Mucosa of descending colon (tissue), 3 donors: ENCODE measurements at regions not wholly inside any gene's neighbourhood (a gene's known extent, or its start where the extent isn't known, plus 50 kb on each side); places are given as distances from the start of the nearest gene placed in this dataset.

Source experiments
- ATAC-seq: fragments of 200-7000 bp; cut with Tn5 transposase; one replicate; pipeline ENCODE4 v1.9.1; 2020; ENCODE audit warnings: mild to moderate bottlenecking, moderate library complexity
- DNase-seq, 3 donors: peaks; one replicate each; pipeline ENCODE4 v3.0.0-alpha.2; 2020
- H3K36me3 ChIP-seq: fragments of 200-600 bp; one replicate; pipeline ENCODE4 v1.8.0; 2021; ENCODE audit warnings: low read depth, mild to moderate bottlenecking
- H3K4me1 ChIP-seq: fragments of 200-600 bp; one replicate; pipeline ENCODE4 v1.8.0; 2021; ENCODE audit warnings: low read depth, mild to moderate bottlenecking
- H3K4me3 ChIP-seq: fragments of 200-600 bp; one replicate; pipeline ENCODE4 v1.8.0; 2021; ENCODE audit warnings: mild to moderate bottlenecking
- H3K9me3 ChIP-seq: fragments of 200-600 bp; one replicate; pipeline ENCODE4 v1.8.0; 2021; ENCODE audit warnings: mild to moderate bottlenecking
- intact Hi-C, 2 donors: fragments of 100-400 bp; cut with DNase I in 1 of 2; cut with micrococcal nuclease in 1 of 2; formaldehyde crosslinking; loops; one replicate each; pipeline versions ENCODE4 v1.11.0 to v1.11.1; 2022; cut with DNase I, micrococcal nuclease
- TF ChIP-seq, protein P1 (sequence below): fragments of 200-600 bp; IDR thresholded peaks from one replicate; pipeline ENCODE4 v1.8.0; 2022; ENCODE audit warnings: antibody characterized with exemption, mild to moderate bottlenecking
- donor health status: DM: no; HTN: no; CAD: no; lungs with moderate emphysema.
- donor health status: DM: no; HTN: no; CAD: no.
- donor health status: DM: no; HTN: yes; CAD: no.

DNA sequence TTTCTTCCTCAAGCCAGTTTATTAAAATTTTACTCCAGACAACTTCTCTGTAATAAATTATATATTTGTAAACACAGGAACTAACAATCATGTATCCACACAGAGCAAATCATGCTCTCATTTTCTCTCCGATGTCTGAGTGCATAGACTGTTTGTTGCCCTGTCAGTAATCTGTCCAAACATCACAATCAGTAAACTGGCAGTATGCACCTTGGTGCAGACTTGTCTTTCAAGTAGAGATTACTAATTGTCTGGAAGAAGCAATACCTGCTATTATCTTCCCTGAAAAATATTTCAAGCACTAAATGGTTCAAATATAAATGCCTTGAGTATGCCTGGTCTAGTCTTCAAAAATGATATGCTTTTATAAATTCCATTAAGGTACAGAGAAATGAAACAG is 1260.9 kb downstream of the C4orf33 start:
- no peak for DNase-seq
- Histone ChIP-seq H3K36me3 (no peaks in the 10 kb centered on the region), H3K9me3 (no peaks in the 10 kb centered on the region), H3K4me1 (no peaks in the 10 kb centered on the region), H3K4me3 (no peak overlapping the region)
- ATAC-seq = no peak
- intact Hi-C loops = no loop called here
- TF ChIP-seq, protein P1, sequence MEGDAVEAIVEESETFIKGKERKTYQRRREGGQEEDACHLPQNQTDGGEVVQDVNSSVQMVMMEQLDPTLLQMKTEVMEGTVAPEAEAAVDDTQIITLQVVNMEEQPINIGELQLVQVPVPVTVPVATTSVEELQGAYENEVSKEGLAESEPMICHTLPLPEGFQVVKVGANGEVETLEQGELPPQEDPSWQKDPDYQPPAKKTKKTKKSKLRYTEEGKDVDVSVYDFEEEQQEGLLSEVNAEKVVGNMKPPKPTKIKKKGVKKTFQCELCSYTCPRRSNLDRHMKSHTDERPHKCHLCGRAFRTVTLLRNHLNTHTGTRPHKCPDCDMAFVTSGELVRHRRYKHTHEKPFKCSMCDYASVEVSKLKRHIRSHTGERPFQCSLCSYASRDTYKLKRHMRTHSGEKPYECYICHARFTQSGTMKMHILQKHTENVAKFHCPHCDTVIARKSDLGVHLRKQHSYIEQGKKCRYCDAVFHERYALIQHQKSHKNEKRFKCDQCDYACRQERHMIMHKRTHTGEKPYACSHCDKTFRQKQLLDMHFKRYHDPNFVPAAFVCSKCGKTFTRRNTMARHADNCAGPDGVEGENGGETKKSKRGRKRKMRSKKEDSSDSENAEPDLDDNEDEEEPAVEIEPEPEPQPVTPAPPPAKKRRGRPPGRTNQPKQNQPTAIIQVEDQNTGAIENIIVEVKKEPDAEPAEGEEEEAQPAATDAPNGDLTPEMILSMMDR = no peak

DNA sequence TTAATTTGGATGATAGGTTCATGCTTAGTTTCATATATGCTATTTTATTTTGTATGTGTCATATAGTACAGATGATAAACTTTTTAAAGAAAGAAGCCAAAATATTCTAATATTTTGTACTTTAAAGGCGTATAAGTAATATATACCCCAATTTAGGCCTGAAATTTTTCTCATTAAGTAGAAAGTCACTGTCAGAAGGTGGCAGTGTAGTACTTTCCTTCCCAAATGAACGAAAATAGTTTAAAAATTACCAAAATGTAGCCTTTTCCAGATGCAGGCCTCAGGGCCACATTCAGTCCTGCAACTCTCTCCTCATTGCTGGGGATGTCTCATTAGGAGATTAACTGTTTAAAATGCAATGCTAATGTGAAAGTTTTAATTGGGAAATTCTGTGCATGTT is 1263.6 kb downstream of the C4orf33 start:
- ATAC-seq (no peak), DNase-seq (no peak)
- Histone ChIP-seq H3K4me1 (no peaks in the 10 kb centered on the region), H3K36me3 (no peaks in the 10 kb centered on the region), H3K4me3 (no peak overlapping the region), H3K9me3 (no peaks in the 10 kb centered on the region)
- intact Hi-C loops = no loop called here
- TF ChIP-seq, protein P1 = no peak

GRCh38 chr4:130361616-130362015 is 1265.7 kb downstream of the C4orf33 start:
- Histone ChIP-seq H3K36me3 (no peaks in the 10 kb centered on the region), H3K9me3 (no peaks in the 10 kb centered on the region), H3K4me3 (no peak overlapping the region), H3K4me1 (no peaks in the 10 kb centered on the region)
- DNase-seq = no peak
- TF ChIP-seq, protein P1 = no peak
- intact Hi-C loops = no loop called here
- ATAC-seq = no peak

DNA sequence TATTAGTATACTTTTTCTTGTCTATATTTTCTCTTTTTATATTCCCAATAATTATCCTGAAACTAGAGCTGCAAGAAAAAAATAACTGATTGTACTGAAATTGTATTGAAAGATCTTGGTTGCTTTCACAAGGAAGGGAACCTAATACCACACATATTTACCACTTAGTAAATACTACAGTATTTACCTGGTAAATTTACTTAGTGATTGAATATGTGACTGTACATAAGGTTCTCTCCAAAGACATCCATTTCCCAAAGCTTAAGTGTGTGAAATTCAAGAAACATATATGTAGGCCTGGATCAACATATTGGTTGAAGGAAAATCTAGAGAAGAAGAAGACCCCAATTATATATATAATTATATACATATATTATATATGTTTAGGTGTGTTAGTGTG is 1272.7 kb downstream of the C4orf33 start:
- intact Hi-C loops = no loop called here
- Histone ChIP-seq H3K4me1 (no peaks in the 10 kb centered on the region), H3K9me3 (no peaks in the 10 kb centered on the region), H3K36me3 (no peaks in the 10 kb centered on the region), H3K4me3 (no peak overlapping the region)
- ATAC-seq = no peak
- DNase-seq = no peak
- TF ChIP-seq, protein P1 = no peak

DNA sequence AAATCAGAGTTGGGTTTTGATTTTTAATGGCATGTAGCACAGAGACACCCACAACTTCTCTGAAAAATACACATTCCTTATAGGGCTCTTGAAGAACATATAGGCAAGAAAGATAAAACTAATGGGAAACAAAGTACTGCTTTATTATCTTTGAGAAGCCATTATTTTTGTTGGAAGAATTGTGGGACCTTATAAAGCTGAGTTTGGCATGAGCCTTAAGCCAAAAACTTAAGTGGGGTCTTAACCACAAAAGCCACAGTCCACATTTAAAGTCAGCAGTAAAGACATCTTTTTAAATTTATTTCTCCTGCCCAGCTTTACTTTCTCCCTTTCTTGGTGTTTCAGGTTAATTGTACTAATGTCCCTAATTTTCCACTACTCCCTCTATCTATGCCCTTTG is 1297.3 kb downstream of the C4orf33 start:
- no peak for ATAC-seq
- H3K36me3 ChIP-seq = no peaks in the 10 kb centered on the region
- H3K4me3 ChIP-seq = no peak overlapping the region
- intact Hi-C loops = no loop called here
- TF ChIP-seq, protein P1 = no peak
- no peaks in the 10 kb centered on the region for H3K9me3 ChIP-seq
- no peaks in the 10 kb centered on the region for H3K4me1 ChIP-seq
- DNase-seq = no peak

DNA sequence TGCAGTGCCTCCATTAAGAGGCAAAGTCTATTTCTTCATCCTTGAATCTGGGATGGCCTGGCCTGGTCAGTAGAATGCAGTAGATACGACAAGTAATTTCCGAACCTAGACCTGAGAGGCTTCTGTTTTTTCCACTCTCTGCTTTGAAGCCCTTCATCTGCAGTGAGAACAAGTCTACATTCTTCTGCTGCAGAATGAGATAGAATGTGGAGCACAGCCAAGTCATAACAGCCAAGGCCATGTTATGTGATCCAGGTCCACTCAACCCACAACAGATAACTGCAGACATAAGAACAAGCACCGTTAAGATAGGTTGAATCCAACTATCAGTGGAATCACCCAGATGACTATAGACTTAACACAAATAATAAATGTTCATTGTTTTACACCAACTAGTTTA is 1297.7 kb downstream of the C4orf33 start:
- no peak overlapping the region for H3K4me3 ChIP-seq
- intact Hi-C loops = no loop called here
- no peaks in the 10 kb centered on the region for H3K36me3 ChIP-seq
- DNase-seq = no peak
- TF ChIP-seq, protein P1 = no peak
- no peak for ATAC-seq
- H3K4me1 ChIP-seq = no peaks in the 10 kb centered on the region
- no peaks in the 10 kb centered on the region for H3K9me3 ChIP-seq
